ENCODE measurements at regions not wholly inside any gene's neighbourhood (a gene's known extent, or its start where the extent isn't known, plus 50 kb on each side); places are given as distances from the start of the nearest gene placed in this dataset.

- no peak for DNase-seq (ENCODE audit: low spot score in 2 of 2)
- Histone ChIP-seq H3K27ac (no peak overlapping the region), H3K4me1 (no peaks in the 10 kb centered on the region), H3K36me3 (no peaks in the 10 kb centered on the region), H3K9me3 (no peaks in the 10 kb centered on the region), H3K4me3 (no peak overlapping the region), H3K27me3 (no peaks in the 10 kb centered on the region)
- 46 to 62% methylated on average over 1 of the region's 1 CpG for WGBS, 2 donors
- no peak for TF ChIP-seq POLR2A (IDR thresholded peaks at IDR 0.05)
- no peak for TF ChIP-seq CTCF (IDR thresholded peaks at IDR 0.05)
- TF ChIP-seq EP300 (IDR thresholded peaks at IDR 0.05) = no peak
These were observed 1634.3 kb upstream of the ADGRL3 start for GRCh38 chr4:59565836-59566235.

- no peaks in the 10 kb centered on the region for H3K4me1 ChIP-seq
- H3K36me3 ChIP-seq = no peaks in the 10 kb centered on the region
- H3K27me3 ChIP-seq = no peaks in the 10 kb centered on the region
- 42 to 45% methylated on average over 2 of the region's 2 CpGs for WGBS, 2 donors
- no peak for DNase-seq (ENCODE audit: low spot score in 2 of 2)
- no peak for TF ChIP-seq EP300 (IDR thresholded peaks at IDR 0.05)
- no peak for TF ChIP-seq POLR2A (IDR thresholded peaks at IDR 0.05)
- no peak for TF ChIP-seq CTCF (IDR thresholded peaks at IDR 0.05)
- H3K4me3 ChIP-seq = no peak overlapping the region
- H3K27ac ChIP-seq = no peak overlapping the region
- no peaks in the 10 kb centered on the region for H3K9me3 ChIP-seq
These were observed 1629.2 kb upstream of the ADGRL3 start for GRCh38 chr4:59570860-59571476.

GRCh38 chr4:59571805-59572430, 1628.2 kb upstream of the ADGRL3 start:
- Histone ChIP-seq H3K27me3 (no peaks in the 10 kb centered on the region), H3K4me1 (no peaks in the 10 kb centered on the region), H3K27ac (no peak overlapping the region), H3K4me3 (no peak overlapping the region), H3K36me3 (no peaks in the 10 kb centered on the region), H3K9me3 (no peaks in the 10 kb centered on the region)
- no peak for DNase-seq (ENCODE audit: low spot score in 2 of 2)
- 69 to 70% methylated on average over 9 of the region's 9 CpGs for WGBS, 2 donors
- TF ChIP-seq EP300 (IDR thresholded peaks at IDR 0.05) (no peak), POLR2A (IDR thresholded peaks at IDR 0.05) (no peak), CTCF (IDR thresholded peaks at IDR 0.05) (no peak)

GRCh38 chr4:59583845-59584568, 1616.1 kb upstream of the ADGRL3 start:
- TF ChIP-seq POLR2A (IDR thresholded peaks at IDR 0.05) (no peak), EP300 (IDR thresholded peaks at IDR 0.05) (no peak)
- no peak overlapping the region for H3K4me3 ChIP-seq
- no peaks in the 10 kb centered on the region for H3K36me3 ChIP-seq
- no peak overlapping the region for H3K27ac ChIP-seq
- 80 to 81% methylated on average over 10 of the region's 10 CpGs for WGBS, 2 donors
- peaks cover 0 to 10% (median 0%) of the 10 kb centered on the region in 4 donors for H3K9me3 ChIP-seq
- no peak for DNase-seq (ENCODE audit: low spot score in 2 of 2)
- H3K4me1 ChIP-seq = no peaks in the 10 kb centered on the region
- no peaks in the 10 kb centered on the region for H3K27me3 ChIP-seq

GRCh38 chr4:59597536-59598329, 1602.4 kb upstream of the ADGRL3 start:
- DNase-seq (ENCODE audit: low spot score in 2 of 2) = no peak

More at GRCh38 chr4:59597536-59598329, 1602.4 kb upstream of the ADGRL3 start:
- H3K27me3 ChIP-seq = no peaks in the 10 kb centered on the region
- no peaks in the 10 kb centered on the region for H3K36me3 ChIP-seq
- no peak overlapping the region for H3K27ac ChIP-seq
- no peaks in the 10 kb centered on the region for H3K9me3 ChIP-seq
- no peaks in the 10 kb centered on the region for H3K4me1 ChIP-seq
- TF ChIP-seq CTCF (IDR thresholded peaks at IDR 0.05) (no peak), EP300 (IDR thresholded peaks at IDR 0.05) (no peak), POLR2A (IDR thresholded peaks at IDR 0.05) (no peak)
- WGBS, 2 donors = 48 to 58% methylated on average over 3 of the region's 3 CpGs
- H3K4me3 ChIP-seq = no peak overlapping the region

Measured in tibial nerve (tissue), 4 donors.